NB4 (cell line): ENCODE measurements at regions not wholly inside any gene's neighbourhood (a gene's known extent, or its start where the extent isn't known, plus 50 kb on each side); places are given as distances from the start of the nearest gene placed in this dataset.

Source experiments
- MAX ChIP-seq: IDR thresholded peaks from 2 replicates; pipeline ENCODE4 v1.6.1; 2011; ENCODE audit warnings: low read depth, low read length
- POLR2A ChIP-seq: IDR thresholded peaks from 2 replicates; pipeline ENCODE4 v1.6.1; 2011; ENCODE audit warnings: mild to moderate bottlenecking; ENCODE audit not compliant: insufficient read length; ENCODE audit errors: extremely low read depth
- TF ChIP-seq, protein P1 (sequence below): IDR thresholded peaks from one replicate; pipeline ENCODE4 v1.5.1; 2012; ENCODE audit warnings: low read depth, low read length

DNA sequence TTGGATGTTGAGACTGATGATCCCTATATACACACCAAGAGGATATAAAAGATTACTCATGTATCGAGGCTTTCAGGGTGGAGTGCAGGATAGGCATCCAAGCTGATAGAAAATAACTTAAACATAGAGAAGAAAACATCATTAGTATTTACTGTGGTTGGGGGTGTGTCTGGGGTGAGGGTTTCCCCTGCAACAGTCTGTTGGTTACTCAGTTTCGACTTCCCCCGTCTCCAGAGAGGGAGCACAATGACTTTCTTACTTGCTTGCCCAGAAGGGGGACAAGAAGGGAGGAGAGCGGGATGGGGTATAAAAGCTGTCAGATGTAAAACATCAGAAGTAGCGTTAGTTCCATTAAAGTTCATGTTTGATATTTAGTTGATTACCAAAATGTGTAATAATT is 717.4 kb upstream of the ZP4 start:
- TF ChIP-seq, protein P1, sequence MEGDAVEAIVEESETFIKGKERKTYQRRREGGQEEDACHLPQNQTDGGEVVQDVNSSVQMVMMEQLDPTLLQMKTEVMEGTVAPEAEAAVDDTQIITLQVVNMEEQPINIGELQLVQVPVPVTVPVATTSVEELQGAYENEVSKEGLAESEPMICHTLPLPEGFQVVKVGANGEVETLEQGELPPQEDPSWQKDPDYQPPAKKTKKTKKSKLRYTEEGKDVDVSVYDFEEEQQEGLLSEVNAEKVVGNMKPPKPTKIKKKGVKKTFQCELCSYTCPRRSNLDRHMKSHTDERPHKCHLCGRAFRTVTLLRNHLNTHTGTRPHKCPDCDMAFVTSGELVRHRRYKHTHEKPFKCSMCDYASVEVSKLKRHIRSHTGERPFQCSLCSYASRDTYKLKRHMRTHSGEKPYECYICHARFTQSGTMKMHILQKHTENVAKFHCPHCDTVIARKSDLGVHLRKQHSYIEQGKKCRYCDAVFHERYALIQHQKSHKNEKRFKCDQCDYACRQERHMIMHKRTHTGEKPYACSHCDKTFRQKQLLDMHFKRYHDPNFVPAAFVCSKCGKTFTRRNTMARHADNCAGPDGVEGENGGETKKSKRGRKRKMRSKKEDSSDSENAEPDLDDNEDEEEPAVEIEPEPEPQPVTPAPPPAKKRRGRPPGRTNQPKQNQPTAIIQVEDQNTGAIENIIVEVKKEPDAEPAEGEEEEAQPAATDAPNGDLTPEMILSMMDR = no peak
- TF ChIP-seq MAX (no peak), POLR2A (no peak)
